ENCODE measurements at regions not wholly inside any gene's neighbourhood (a gene's known extent, or its start where the extent isn't known, plus 50 kb on each side); places are given as distances from the start of the nearest gene placed in this dataset.

GRCh38 chr13:91236921-91237320 lies 110.6 kb upstream of the MIR17HG start:
- WGBS (ENCODE audit: missing lambda C conversion rate): 9% methylated on average over 3 of the region's 3 CpGs
- ChIA-PET CTCF (no interaction called here), POLR2A (no interaction called here)
- Histone ChIP-seq H3K4me2 (no peak overlapping the region), H3K27ac (no peak overlapping the region), H3K4me3 (no peak overlapping the region), H3K4me1 (no peaks in the 10 kb centered on the region), H3K9me3 (no peaks in the 10 kb centered on the region)
- DNase-seq (ENCODE audit: low read depth in 1 of 2, low spot score in 1 of 2) (no peak), FAIRE-seq (no peak), ATAC-seq (no peak)
- TF ChIP-seq REST (IDR thresholded peaks at IDR 0.05): no peak
- TF ChIP-seq CHD4 (IDR thresholded peaks at IDR 0.05; ENCODE audit: borderline replicate concordance): no peak
- no peak for TF ChIP-seq HOXB13 (CRISPR knock-in tag; IDR thresholded peaks at IDR 0.05; ENCODE audit: low read depth)
- no peak for TF ChIP-seq USF2 (IDR thresholded peaks at IDR 0.05)
- no peak for TF ChIP-seq GATA3 (IDR thresholded peaks at IDR 0.05; ENCODE audit: borderline replicate concordance)
- TF ChIP-seq NFE2L2 (conservative IDR thresholded peaks at IDR 0.05; ENCODE audit: low read length): no peak
- no peak for TF ChIP-seq MAZ (IDR thresholded peaks at IDR 0.05; ENCODE audit: borderline replicate concordance, low read depth, low read length)
- no peak for TF ChIP-seq PBX3 (IDR thresholded peaks at IDR 0.05)
- no peak for TF ChIP-seq MAFK (IDR thresholded peaks at IDR 0.05; ENCODE audit: partially characterized antibody)
- no peak for TF ChIP-seq FOXS1 (CRISPR knock-in tag; IDR thresholded peaks at IDR 0.05)
- TF ChIP-seq ELK1 (IDR thresholded peaks at IDR 0.05; ENCODE audit: low read depth, low read length): no peak
- TF ChIP-seq ZSCAN20 (CRISPR knock-in tag; IDR thresholded peaks at IDR 0.05): no peak
- TF ChIP-seq MYC (IDR thresholded peaks at IDR 0.05; ENCODE audit: borderline replicate concordance, low read length): no peak
- no peak for TF ChIP-seq SREBF2 (IDR thresholded peaks at IDR 0.05)
- no peak for TF ChIP-seq ZFP36 (IDR thresholded peaks at IDR 0.05; ENCODE audit: borderline replicate concordance, partially characterized antibody)
- TF ChIP-seq NR3C1 (IDR thresholded peaks at IDR 0.05): no peak
- TF ChIP-seq RFX5 (IDR thresholded peaks at IDR 0.05): no peak
- no peak for TF ChIP-seq RAD21 (conservative IDR thresholded peaks at IDR 0.05 in 1 of 2, IDR thresholded peaks at IDR 0.05 in 1 of 2)
- no peak for TF ChIP-seq KDM1A (IDR thresholded peaks at IDR 0.05; ENCODE audit: low read depth)

DNA sequence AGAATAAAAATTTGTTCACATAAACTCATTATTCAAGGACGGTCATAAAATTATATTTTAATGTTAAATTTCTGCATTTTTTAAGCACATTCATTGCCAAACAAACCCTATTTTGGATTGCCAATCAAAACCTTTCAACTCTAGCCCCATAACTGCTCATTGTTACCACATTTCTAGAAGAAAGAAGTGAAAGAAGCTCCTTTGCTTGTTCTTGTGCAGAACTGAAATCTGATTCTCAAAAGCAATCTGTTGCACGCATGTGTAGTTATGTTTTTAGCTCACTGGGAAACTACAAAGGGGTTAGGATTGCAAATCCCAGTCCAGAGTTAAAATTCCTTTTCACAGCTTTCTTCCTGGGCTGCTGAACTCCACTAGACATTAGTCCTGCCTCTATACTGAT lies 109.5 kb upstream of the MIR17HG start:
- FAIRE-seq (no peak), DNase-seq (ENCODE audit: low read depth in 1 of 2, low spot score in 1 of 2) (no peak), ATAC-seq (no peak)
- Histone ChIP-seq H3K4me1 (no peaks in the 10 kb centered on the region), H3K4me2 (no peak overlapping the region), H3K4me3 (no peak overlapping the region), H3K27ac (no peak overlapping the region), H3K9me3 (no peaks in the 10 kb centered on the region)
- ChIA-PET CTCF (no interaction called here), POLR2A (no interaction called here)
- 8% methylated on average over 2 of the region's 2 CpGs for WGBS (ENCODE audit: missing lambda C conversion rate)
- no peak for TF ChIP-seq FOSB (CRISPR knock-in tag; IDR thresholded peaks at IDR 0.05)
- TF ChIP-seq MAZ (IDR thresholded peaks at IDR 0.05; ENCODE audit: borderline replicate concordance, low read depth, low read length): no peak
- TF ChIP-seq REST (IDR thresholded peaks at IDR 0.05): no peak
- no peak for TF ChIP-seq EP300 (IDR thresholded peaks at IDR 0.05)
- no peak for TF ChIP-seq SREBF2 (IDR thresholded peaks at IDR 0.05)
- TF ChIP-seq PHF8 (IDR thresholded peaks at IDR 0.05; ENCODE audit: borderline replicate concordance, low read depth): no peak
- TF ChIP-seq HOXB13 (CRISPR knock-in tag; IDR thresholded peaks at IDR 0.05; ENCODE audit: low read depth): no peak
- TF ChIP-seq USF2 (IDR thresholded peaks at IDR 0.05): no peak
- TF ChIP-seq ZNF302 (CRISPR knock-in tag; IDR thresholded peaks at IDR 0.05): no peak
- no peak for TF ChIP-seq CBX2 (IDR thresholded peaks at IDR 0.05; ENCODE audit: borderline replicate concordance, low read depth)
- no peak for TF ChIP-seq ZFP36 (IDR thresholded peaks at IDR 0.05; ENCODE audit: borderline replicate concordance, partially characterized antibody)
- no peak for TF ChIP-seq MYC (IDR thresholded peaks at IDR 0.05; ENCODE audit: borderline replicate concordance, low read length)
- no peak for TF ChIP-seq CBX8 (IDR thresholded peaks at IDR 0.05)
- no peak for TF ChIP-seq EHMT2 (IDR thresholded peaks at IDR 0.05; ENCODE audit: low read depth)
